H9 (cell line): ENCODE measurements at regions not wholly inside any gene's neighbourhood (a gene's known extent, or its start where the extent isn't known, plus 50 kb on each side); places are given as distances from the start of the nearest gene placed in this dataset.

Experiments
- DNase-seq: peaks from one replicate; pipeline ENCODE4 v3.0.0-alpha.2; 2017
- H2AFZ ChIP-seq: one replicate; pipeline ENCODE4 v1.6.1; 2013; ENCODE audit warnings: mild to moderate bottlenecking, low read length, control low read depth, moderate library complexity
- H2AK5ac ChIP-seq: 2 replicates; pipeline ENCODE4 v1.6.1; 2013; ENCODE audit warnings: low read length, control low read depth, mixed read lengths; ENCODE audit not compliant: insufficient read length
- H2BK120ac ChIP-seq: one replicate; pipeline ENCODE4 v1.6.1; 2013; ENCODE audit warnings: low read depth, mild to moderate bottlenecking, low read length, control low read depth, inconsistent platforms; ENCODE audit not compliant: poor library complexity, severe bottlenecking
- H2BK12ac ChIP-seq: 2 replicates; pipeline ENCODE4 v1.6.1; 2013; ENCODE audit warnings: low read length, control low read depth, mixed read lengths, low read depth; ENCODE audit not compliant: insufficient read length
- H2BK15ac ChIP-seq: 2 replicates; pipeline ENCODE4 v1.6.1; 2013; ENCODE audit warnings: low read depth, low read length, control low read depth
- H2BK20ac ChIP-seq: one replicate; pipeline ENCODE4 v1.6.1; 2013; ENCODE audit warnings: low read depth, mild to moderate bottlenecking, low read length, control low read depth, inconsistent platforms; ENCODE audit not compliant: poor library complexity, severe bottlenecking
- H2BK5ac ChIP-seq: 2 replicates; pipeline ENCODE4 v1.6.1; 2013; ENCODE audit warnings: low read length, control low read depth, mixed read lengths; ENCODE audit not compliant: insufficient read length
- H3K14ac ChIP-seq: 2 replicates; pipeline ENCODE4 v1.6.1; 2013; ENCODE audit warnings: low read length, control low read depth; ENCODE audit not compliant: insufficient read depth
- H3K18ac ChIP-seq: 2 replicates; pipeline ENCODE4 v1.6.1; 2013; ENCODE audit warnings: low read depth, mild to moderate bottlenecking, mixed read lengths, low read length, control low read depth; ENCODE audit not compliant: insufficient read length
- H3K23ac ChIP-seq: 2 replicates; pipeline ENCODE4 v1.6.1; 2013; ENCODE audit warnings: low read length, control low read depth, mixed read lengths, low read depth; ENCODE audit not compliant: insufficient read length
- H3K23me2 ChIP-seq: 2 replicates; pipeline ENCODE4 v1.6.1; 2013; ENCODE audit warnings: low read depth, mild to moderate bottlenecking, mixed read lengths, low read length, control low read depth; ENCODE audit not compliant: insufficient read length, poor library complexity, severe bottlenecking
- H3K27ac ChIP-seq: 2 replicates; pipeline ENCODE4 v1.5.1; 2013; ENCODE audit warnings: low read length, control low read depth, mixed read lengths, low read depth; ENCODE audit not compliant: insufficient read length
- H3K27me3 ChIP-seq: 2 replicates; pipeline ENCODE4 v1.6.1; 2013; ENCODE audit warnings: low read length, control low read depth, inconsistent platforms; ENCODE audit not compliant: insufficient read depth
- H3K4ac ChIP-seq: 2 replicates; pipeline ENCODE4 v1.6.1; 2013; ENCODE audit warnings: low read depth, mild to moderate bottlenecking, control low read depth, inconsistent platforms, low read length, moderate library complexity
- H3K4me1 ChIP-seq: 2 replicates; pipeline ENCODE4 v1.6.1; 2013; ENCODE audit warnings: low read length, control low read depth, inconsistent platforms; ENCODE audit not compliant: insufficient read depth
- H3K4me2 ChIP-seq: 2 replicates; pipeline ENCODE4 v1.6.1; 2013; ENCODE audit warnings: low read length, control low read depth, mixed read lengths; ENCODE audit not compliant: insufficient read length, insufficient read depth
- H3K56ac ChIP-seq: 2 replicates; pipeline ENCODE4 v1.6.1; 2013; ENCODE audit warnings: low read depth, mild to moderate bottlenecking, mixed read lengths, low read length, control low read depth; ENCODE audit not compliant: insufficient read length
- H3K79me1 ChIP-seq: 2 replicates; pipeline ENCODE4 v1.6.1; 2013; ENCODE audit warnings: low read depth, mild to moderate bottlenecking, moderate library complexity, low read length, control low read depth, inconsistent platforms; ENCODE audit not compliant: insufficient read depth, poor library complexity, severe bottlenecking
- H3K79me2 ChIP-seq: 2 replicates; pipeline ENCODE4 v1.6.1; 2013; ENCODE audit warnings: low read length, control low read depth, inconsistent platforms; ENCODE audit not compliant: insufficient read depth
- H3K9ac ChIP-seq: 2 replicates; pipeline ENCODE4 v1.6.1; 2013; ENCODE audit warnings: low read length, control low read depth, mixed read lengths; ENCODE audit not compliant: insufficient read length; ENCODE audit errors: extremely low read depth
- H3K9me3 ChIP-seq: one replicate; pipeline ENCODE4 v1.6.1; 2013; ENCODE audit warnings: low read depth, low read length, inconsistent platforms; ENCODE audit not compliant: control insufficient read depth
- H3T11ph ChIP-seq: one replicate; pipeline ENCODE4 v1.6.1; 2013; ENCODE audit warnings: mild to moderate bottlenecking, low read length, control low read depth, inconsistent platforms
- H4K20me1 ChIP-seq: one replicate; pipeline ENCODE4 v1.6.1; 2013; ENCODE audit not compliant: control insufficient read depth, insufficient read length, insufficient read depth
- H4K5ac ChIP-seq: 2 replicates; pipeline ENCODE4 v1.6.1; 2013; ENCODE audit warnings: low read depth, mild to moderate bottlenecking, mixed read lengths, low read length, control low read depth; ENCODE audit not compliant: insufficient read length
- H4K8ac ChIP-seq: replicated peaks from 2 replicates; pipeline ENCODE4 v1.6.1; 2013; ENCODE audit warnings: low read length, control low read depth, mixed read lengths, low read depth; ENCODE audit not compliant: insufficient read length
- H4K91ac ChIP-seq: 2 replicates; pipeline ENCODE4 v1.6.1; 2013; ENCODE audit warnings: low read depth, mild to moderate bottlenecking, moderate library complexity, mixed read lengths, low read length, control low read depth; ENCODE audit not compliant: insufficient read length
- H3K27ac Mint-ChIP-seq, 3 experiments: 2 replicates in 2 of 3; 3 replicates in 1 of 3; pipeline ENCODE4 v1.8.0; 2020 to 2021; ENCODE audit warnings: mixed read lengths in 3 of 3, mild to moderate bottlenecking in 1 of 3, moderate library complexity in 1 of 3
- H3K27me3 Mint-ChIP-seq: 2 replicates; pipeline ENCODE4 v1.8.0; 2021; ENCODE audit warnings: low read depth, mild to moderate bottlenecking, moderate library complexity, mixed read lengths
- H3K36me3 Mint-ChIP-seq, 3 experiments: 2 replicates in 2 of 3; 3 replicates in 1 of 3; pipeline ENCODE4 v1.8.0; 2020 to 2021; ENCODE audit warnings: low read depth in 3 of 3, mixed read lengths in 3 of 3; ENCODE audit not compliant: insufficient read depth in 1 of 3
- H3K4me1 Mint-ChIP-seq, 2 experiments: 2 replicates each; pipeline ENCODE4 v1.8.0; 2020; ENCODE audit warnings: mixed read lengths in 2 of 2
- H3K4me3 Mint-ChIP-seq, 2 experiments: 2 replicates in 1 of 2; 3 replicates in 1 of 2; pipeline ENCODE4 v1.8.0; 2020 to 2021; ENCODE audit warnings: mild to moderate bottlenecking in 2 of 2, mixed read lengths in 2 of 2, moderate library complexity in 1 of 2
- H3K9me3 Mint-ChIP-seq, 2 experiments: 2 replicates in 1 of 2; 3 replicates in 1 of 2; pipeline ENCODE4 v1.8.0; 2020; ENCODE audit warnings: mild to moderate bottlenecking in 2 of 2, mixed read lengths in 2 of 2, moderate library complexity in 1 of 2
- WGBS: extraction: QIAGEN DNeasy Blood & Tissue Kit; methylation state at CpG from one replicate; pipeline ENCODE4 v1.1.7; 2013; ENCODE audit warnings: missing lambda C conversion rate, low lambda C conversion rate, mixed read lengths; ENCODE audit not compliant: insufficient read length; ENCODE audit errors: extremely low coverage; 5-methylcytosine and 5-hydroxymethylcytosine counted together
- TF ChIP-seq, protein P1 (sequence below): fragments of 200-600 bp; sonication (generic); conservative IDR thresholded peaks from 3 replicates; pipeline ENCODE4 v1.8.0; 2021; ENCODE audit warnings: antibody characterized with exemption, mild to moderate bottlenecking

DNA sequence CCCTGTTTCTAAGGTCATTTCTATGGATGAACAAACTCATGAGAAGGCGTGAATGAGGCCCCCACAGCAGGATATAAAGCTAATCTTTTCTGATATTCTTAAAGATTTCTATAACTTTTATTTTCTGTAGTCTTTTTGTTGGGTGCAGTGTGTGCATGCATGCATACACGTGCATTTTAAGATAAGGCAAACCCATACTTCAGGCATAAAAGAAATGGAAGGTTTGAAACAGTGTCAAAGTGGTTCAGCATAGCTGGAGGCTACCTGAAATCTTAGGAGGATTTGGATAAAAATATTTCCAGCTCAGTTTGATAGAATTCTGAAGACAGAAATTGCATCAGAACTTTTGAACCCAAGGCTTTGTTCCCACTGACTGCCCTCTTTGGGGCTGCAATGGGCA is 119.7 kb downstream of the PDHA2 start:
- H3T11ph ChIP-seq: no peak overlapping the region
- no peaks in the 10 kb centered on the region for H3K23me2 ChIP-seq
- no peaks in the 10 kb centered on the region for H3K9me3 ChIP-seq
- H3K4ac ChIP-seq: no peak overlapping the region
- no peak overlapping the region for H3K23ac ChIP-seq
- H3K27ac ChIP-seq: no peak overlapping the region
- no peak overlapping the region for H2BK120ac ChIP-seq
- no CpG with 5 or more reads among the region's 2 CpGs for WGBS
- no peaks in the 10 kb centered on the region for H4K20me1 ChIP-seq
- Mint-ChIP-seq H3K4me3 (no peak overlapping the region), H3K27me3 (no peaks in the 10 kb centered on the region), H3K9me3 (no peaks in the 10 kb centered on the region; a peak in 2 of 5 replicates), H3K36me3 (no peaks in the 10 kb centered on the region), H3K27ac (no peak overlapping the region), H3K4me1 (no peaks in the 10 kb centered on the region)
- H2AK5ac ChIP-seq: no peak overlapping the region
- H2BK12ac ChIP-seq: no peak overlapping the region
- no peak overlapping the region for H2AFZ ChIP-seq
- TF ChIP-seq, protein P1, sequence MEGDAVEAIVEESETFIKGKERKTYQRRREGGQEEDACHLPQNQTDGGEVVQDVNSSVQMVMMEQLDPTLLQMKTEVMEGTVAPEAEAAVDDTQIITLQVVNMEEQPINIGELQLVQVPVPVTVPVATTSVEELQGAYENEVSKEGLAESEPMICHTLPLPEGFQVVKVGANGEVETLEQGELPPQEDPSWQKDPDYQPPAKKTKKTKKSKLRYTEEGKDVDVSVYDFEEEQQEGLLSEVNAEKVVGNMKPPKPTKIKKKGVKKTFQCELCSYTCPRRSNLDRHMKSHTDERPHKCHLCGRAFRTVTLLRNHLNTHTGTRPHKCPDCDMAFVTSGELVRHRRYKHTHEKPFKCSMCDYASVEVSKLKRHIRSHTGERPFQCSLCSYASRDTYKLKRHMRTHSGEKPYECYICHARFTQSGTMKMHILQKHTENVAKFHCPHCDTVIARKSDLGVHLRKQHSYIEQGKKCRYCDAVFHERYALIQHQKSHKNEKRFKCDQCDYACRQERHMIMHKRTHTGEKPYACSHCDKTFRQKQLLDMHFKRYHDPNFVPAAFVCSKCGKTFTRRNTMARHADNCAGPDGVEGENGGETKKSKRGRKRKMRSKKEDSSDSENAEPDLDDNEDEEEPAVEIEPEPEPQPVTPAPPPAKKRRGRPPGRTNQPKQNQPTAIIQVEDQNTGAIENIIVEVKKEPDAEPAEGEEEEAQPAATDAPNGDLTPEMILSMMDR: no peak
- no peak overlapping the region for H4K5ac ChIP-seq
- H3K4me1 ChIP-seq: no peaks in the 10 kb centered on the region
- H3K4me2 ChIP-seq: no peak overlapping the region
- no peak overlapping the region for H4K8ac ChIP-seq
- no peak overlapping the region for H2BK5ac ChIP-seq
- H3K27me3 ChIP-seq: no peaks in the 10 kb centered on the region
- H3K18ac ChIP-seq: no peak overlapping the region
- no peaks in the 10 kb centered on the region for H3K79me1 ChIP-seq
- H4K91ac ChIP-seq: no peak overlapping the region
- no peak overlapping the region for H3K14ac ChIP-seq
- no peak for DNase-seq
- no peaks in the 10 kb centered on the region for H3K79me2 ChIP-seq
- no peak overlapping the region for H2BK15ac ChIP-seq
- no peak overlapping the region for H2BK20ac ChIP-seq
- H3K56ac ChIP-seq: no peak overlapping the region
- H3K9ac ChIP-seq: no peak overlapping the region
